Left renal pelvis (tissue), 4 donors: ENCODE measurements at regions not wholly inside any gene's neighbourhood (a gene's known extent, or its start where the extent isn't known, plus 50 kb on each side); places are given as distances from the start of the nearest gene placed in this dataset.
A peak's percentile ranks its signal among the peaks of the same experiment; 100 is the strongest.
"Not testable (repeated sequence)": the region's sequence is repeated elsewhere in the genome, so short reads cannot be mapped to it uniquely, and the experiment has no call there.

Source experiments
- DNase-seq, 4 donors: peaks; one replicate each; pipeline ENCODE4 v3.0.0-alpha.2; 2013; ENCODE audit warnings: low read depth in 4 of 4, low spot score in 3 of 4

DNA sequence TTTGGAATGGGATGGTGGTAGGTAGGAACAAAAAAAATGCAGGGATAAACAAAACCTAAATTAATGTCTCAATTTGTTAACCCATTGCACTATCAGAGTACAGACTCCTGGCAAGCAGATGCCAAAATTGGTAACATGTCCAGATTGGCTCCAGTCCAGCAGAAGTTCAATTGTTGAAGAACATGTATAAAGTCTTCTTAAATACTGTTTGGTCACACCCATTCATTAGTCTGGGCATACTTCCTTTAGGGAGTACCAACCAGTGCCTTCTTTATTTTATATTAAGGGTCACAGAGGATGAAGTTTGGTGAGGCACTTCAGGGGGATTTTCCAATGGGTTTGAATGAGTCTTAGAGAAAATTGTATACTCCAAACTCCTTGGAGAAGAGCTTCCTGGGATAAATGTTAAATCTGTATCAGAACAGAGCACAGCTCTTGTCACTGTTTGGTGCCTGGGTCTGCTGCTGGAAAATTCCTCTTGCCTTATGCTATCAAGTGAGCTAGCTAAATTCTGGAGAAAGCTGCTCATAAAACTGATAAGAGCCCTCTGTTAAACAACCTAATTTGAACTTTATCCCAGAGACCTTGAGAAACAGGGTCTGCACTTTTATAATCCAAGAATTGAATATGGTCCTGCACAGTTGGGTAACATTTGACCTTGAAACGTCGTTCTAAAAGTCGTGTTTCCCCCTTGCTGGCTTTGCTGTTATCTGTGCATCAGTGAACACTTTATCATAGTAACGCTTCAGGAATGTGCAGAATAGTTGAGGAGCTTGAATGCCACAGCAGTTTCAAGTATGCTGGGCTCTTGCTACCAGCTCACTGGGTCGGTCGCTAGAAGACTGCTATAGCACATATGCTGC lies 334.1 kb upstream of the CITED2 start:
- DNase-seq, result peak in 3 of 4 donors; percentile 26 to 60 (median 59)

DNA sequence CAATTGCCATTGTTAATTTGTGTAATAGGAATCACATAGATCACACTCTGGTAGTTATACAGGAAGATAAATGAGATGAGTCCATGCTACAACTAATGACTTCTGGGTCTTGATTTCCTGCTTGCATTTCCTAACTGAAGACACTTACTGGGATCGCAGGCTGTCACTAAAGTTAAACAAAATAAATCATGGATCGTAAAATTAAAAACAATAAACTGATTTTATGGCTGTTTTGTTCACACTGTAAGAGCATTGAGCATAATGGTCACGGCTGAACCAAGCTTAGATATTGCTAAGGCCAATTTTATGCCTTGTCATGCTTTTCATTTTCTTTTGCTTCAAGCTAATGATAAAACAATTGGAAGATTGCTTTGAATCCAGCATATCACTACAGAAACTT lies 332.5 kb upstream of the CITED2 start:
- no peak for DNase-seq

DNA sequence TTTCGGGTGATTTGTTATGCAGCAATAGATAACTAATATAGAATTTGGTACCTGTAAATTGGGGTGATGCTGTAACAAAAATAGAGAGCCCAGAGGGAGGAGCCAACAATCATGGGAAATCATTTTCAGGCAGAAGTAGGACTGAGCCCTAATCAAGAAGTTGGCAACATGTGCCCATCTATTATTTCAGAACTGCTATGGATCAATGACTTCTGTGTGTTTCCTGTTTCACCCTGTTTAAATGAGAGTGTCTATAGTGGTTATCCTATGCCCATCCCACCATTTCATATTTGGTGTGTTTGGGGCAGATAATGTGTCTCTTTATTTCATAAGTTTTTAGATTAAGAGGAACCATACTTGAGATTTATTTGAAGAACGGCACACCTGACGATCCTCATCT lies 330.8 kb upstream of the CITED2 start:
- no peak for DNase-seq

DNA sequence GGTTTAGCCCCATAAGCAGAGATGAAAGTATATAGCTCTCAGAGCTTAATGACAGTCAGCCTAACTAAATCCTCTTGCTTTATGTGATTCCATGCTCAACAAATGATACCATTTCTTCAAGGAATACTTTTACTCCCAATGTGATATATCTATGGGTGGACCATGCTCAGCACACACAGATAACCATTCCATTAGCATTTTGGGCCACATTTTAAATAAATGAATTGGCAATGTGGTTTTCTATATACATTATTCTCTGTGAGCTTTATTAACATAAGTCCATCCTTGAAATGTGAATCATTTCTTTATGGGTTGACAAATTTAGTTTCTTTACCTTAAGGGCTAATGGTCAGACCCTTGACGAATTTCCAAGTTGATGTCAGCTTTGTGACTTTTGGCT lies 329.3 kb upstream of the CITED2 start:
- no peak for DNase-seq

DNA sequence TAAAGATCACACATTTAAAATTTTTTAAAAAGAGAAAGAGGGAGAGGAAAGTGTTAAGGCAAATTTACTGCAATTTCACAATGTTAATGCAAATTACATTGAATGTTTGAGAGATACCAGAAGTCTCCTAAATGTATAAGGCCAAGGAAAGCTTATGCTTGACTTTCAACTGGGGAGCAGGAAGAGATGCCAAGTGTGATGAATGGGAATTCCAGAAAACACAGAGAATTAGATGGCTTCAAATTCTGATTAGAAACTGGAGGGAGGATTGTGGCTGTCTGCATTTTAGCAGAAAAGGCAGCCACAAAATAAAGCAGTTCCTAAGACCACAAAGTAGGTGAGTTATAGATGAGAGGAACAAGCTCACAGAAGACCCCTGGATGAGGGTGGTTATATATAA lies 328.3 kb upstream of the CITED2 start:
- no peak for DNase-seq

DNA sequence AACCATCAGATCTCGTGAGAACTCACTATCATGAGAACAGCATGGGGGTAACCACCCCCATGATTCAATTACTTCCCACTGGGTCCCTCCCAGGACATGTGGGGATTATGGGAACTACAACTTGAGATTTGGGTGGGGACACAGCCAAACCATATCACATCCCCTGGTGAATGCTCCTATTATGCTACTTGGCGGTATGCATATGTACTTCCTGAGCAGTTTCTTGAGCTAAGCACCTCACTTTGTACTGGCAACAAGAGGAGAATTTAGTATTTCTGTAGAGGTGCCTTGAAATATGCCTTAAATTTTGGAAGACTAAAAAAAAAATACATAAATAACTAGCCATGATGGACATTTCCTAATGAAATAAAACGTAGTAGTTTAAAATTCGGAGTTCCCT lies 327.2 kb upstream of the CITED2 start:
- no peak for DNase-seq

DNA sequence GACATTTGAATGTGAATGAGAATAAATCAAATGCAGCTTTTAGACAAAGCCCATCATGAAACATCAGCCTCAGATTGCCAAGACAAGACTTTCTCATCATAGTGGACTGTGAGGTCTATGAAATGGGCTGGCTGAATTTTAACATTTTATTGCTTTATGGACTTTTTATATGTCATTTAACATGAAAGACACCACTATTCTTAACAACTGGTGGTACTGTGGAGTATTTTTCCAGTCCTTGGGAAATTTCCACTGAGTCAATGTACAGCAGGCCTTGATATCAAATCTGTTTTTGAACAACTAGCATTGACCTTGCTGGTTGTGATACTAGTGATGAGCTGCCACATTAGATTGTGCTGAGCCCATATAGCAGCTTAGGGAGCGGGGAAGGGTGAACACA lies 326.6 kb upstream of the CITED2 start:
- DNase-seq, result no peak

DNA sequence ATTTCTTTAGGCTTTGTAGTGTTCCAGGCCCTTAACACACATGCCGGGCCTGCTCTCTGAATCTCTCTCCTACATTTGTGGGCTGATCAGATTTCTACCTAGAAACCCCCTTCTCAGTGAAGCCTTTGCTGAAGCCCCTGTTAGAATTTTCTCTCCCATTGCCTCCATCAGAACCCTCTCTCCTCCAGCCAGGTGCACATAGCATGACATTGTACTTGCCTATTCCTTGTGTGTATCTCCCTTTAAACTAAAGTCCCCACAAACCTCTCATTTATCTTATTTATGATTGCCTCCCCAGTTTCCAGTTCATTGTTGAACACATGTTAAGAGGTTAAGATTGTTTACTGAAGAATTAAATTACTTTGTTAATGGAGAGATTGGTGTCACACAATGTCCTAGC lies 325.5 kb upstream of the CITED2 start:
- DNase-seq, result peak in 1 of 4 donors; percentile 30

DNA sequence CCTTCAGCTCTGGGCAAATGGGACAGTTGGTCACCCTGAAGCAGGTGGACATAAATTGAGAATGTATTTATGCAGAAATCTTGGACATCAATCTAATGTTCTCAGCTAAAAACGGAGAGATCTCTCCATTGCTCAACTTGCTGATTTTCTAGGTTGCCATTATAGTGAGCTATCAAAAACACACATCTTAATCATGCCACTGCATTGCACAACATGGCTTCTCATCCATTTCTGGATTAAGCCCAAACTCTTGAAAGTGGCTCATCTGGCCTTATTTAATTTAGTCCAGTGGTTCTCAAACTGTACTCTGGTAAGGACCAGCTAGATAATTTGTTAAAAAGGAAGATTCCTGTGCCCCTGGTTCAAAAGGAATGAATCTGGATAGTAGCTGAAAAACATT lies 324.9 kb upstream of the CITED2 start:
- no peak for DNase-seq

DNA sequence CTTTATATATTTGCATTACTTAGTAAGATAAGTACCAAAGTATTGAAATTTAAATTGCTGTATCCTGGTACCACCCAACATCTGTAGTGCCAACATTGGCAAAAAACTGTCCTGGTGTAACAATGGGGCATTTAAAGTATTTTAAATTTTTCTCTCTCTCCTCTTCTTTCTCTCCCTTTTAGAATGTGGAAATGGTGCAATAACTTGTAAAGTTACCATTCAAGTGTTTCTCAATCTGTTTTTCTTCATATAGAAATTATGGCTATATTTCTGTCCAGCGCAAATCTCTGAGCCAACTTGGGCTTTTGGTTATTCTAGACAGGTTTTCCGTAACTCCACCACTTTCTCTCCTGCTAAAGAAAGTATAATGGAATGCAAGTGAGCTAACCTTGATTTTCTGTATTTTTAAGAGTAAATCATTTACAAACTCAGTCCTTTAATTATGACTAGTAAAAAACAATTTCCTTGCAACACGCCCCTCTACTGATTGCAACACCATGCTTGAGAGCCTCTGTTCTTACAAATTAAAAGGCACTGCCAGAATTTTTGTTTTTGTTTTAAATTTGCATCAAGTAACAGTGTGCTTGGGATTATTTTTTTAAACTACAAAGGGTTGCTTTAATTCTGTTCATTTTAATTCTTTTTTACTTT lies 324.2 kb upstream of the CITED2 start:
- no peak for DNase-seq

DNA sequence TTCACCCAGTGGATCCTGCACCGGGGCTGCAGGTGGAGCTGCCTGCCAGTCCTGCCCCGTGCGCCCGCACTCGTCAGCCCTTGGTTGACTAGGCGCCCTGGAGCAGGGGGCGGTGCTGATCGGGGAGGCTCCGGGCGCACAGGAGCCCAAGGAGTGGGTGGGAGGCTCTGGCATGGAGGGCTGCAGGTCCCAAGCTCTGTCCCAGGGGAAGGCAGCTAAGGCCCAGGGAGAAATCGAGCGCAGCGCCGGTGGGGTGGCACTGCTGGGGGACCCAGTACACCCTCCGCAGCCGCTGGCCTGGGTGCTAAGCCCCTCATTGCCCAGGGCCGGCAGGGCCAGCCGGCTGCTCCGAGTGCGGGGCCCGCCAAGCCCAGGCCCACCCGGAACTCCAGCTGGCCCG lies 323.4 kb upstream of the CITED2 start:
- not testable (repeated sequence) for DNase-seq

DNA sequence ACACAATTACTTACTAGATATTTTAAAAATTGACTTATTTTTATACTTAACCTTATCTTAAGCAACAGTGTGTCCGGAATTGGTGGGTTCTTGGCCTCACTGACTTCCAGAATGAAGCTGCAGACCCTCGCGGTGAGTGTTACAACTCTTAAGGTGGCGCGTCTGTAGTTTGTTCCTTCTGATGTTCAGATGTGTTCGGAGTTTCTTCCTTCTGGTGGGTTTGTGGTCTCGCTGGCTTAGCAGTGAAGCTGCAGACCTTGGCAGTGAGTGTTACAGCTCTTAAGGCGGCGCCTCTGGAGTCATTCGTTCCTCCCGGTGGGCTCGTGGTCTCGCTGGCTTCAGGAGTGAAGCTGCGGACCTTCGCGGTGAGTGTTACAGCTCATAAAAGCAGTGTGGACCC lies 322.5 kb upstream of the CITED2 start:
- not testable (repeated sequence) for DNase-seq

DNA sequence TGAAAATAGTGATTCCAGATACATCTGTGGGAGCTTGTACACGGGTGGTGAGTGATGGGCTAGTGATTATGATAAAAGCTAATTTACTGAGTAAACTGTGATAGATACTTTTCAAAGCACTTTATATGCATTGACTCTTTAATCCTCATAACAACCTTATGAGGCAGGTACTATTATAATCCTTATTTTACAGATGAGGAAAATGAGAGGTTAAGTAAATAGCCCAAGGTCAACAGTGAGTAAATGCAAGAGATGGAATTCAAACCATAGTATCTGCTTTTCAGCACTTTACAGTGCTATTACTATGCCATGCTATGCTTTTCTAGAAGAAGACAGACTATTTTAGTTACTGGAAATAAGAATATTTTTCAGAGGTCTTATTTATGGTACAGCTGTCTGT lies 320.9 kb upstream of the CITED2 start:
- no peak for DNase-seq

DNA sequence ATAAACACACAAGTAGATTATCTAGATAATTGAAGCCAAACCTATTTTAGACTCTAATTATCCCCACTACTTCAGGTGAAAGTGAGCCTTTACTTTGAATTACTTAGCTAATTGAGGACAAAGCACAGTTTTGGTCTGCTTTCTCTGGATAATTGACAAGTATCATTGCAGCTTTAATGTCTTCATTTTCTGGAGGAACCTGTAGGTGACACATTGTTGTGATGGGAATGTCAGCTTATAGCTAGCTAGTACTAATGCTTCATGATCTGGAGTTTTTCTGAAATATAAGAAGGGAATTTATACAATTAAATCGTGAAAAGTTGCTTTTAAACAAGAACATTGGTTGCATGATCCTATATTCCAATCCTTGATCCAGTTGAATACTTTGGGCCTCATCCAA lies 319.3 kb upstream of the CITED2 start:
- DNase-seq, result no peak

DNA sequence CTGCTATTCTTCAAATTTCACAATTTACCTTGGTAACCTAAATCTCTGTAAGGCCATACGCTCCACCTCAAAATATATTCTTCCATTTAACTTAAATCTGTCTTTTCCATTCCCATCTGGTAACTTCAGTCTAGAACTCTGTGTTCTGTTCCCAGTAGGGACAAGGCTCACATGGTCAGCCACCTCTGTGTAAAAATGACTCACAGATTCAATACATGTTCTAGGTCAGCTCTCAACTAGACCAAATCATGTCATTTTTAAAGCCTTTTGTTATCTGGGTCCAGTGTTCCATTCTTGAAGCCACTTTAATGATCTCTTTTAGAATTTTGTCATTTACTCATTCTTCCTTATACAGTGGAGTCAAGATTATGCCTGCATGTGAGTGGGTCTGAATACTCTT lies 315.6 kb upstream of the CITED2 start:
- no peak for DNase-seq

DNA sequence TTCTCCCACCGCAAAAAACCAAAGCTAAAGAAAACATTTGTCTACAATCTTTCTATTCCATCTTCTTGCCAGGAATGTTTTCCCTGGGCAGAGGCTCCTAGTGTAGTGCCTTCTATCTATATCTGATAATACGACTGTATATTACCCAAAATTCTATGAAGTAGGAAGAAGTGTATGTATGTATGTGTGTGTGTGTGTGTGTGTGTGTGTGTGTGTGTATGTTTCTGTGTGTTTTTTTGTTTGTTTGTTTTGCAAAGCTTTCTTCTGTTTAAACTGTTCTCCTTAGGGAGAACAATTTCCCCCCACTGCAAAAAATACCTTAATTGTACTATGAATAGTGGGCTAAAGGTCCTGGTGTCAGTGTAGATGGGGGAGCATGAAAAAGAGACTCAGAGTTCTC lies 312.6 kb upstream of the CITED2 start:
- DNase-seq, result no peak

DNA sequence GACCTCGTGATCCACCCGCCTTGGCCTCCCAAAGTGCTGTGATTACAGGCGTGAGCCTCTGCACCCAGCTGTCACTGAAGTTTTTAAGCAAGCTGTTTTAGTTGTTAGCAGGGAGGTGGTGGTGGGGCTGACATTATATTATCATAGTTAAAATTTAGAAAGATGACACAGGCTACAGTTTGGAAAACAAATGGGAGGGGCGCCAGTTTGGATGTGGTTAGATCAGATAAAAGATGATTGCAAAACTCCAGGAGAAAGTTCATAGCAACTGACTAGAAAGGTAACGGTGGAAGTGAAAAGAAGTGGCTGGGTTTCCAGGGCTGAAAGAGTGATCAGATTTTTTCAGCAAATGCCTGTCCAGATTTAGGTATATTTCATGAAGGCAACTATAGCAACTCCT lies 311.9 kb upstream of the CITED2 start:
- DNase-seq, result no peak

DNA sequence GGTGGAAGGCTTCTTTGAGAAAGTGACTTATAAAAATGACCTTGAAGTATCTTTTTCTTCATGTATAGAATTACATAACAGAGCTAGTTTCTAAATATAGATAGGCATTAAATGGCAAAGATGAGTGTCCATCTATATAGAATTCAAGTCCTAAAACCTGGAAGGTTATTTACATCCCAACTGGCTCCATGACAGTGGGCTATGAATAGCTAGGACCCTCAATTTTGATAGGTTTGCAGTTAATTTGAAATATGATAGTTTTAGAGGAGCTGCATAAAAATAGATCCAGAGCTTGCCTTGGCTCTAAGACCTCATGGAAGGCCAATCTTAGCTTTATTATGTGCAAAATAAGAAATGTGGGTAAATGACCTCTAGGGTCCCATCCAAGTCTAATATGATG lies 310.6 kb upstream of the CITED2 start:
- DNase-seq, result no peak

DNA sequence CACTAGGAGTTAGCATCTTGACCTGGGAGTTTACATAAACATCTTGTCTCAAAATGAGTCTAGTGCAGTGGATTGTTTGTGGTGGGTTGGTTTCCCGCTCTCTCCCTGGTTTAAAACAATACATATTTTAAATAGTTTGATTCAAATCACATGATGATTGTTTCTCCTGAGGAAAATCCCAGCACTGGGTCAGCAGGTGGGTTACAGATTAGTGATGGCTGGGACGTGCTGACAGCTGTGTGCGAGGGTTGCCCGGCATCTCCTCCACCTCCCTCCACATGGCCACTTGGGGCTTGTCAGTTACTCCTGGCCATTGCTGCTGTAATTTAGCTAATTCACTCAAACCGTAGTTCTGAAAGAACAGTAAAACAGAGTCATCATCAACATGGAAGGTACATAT lies 306.4 kb upstream of the CITED2 start:
- DNase-seq, result no peak

DNA sequence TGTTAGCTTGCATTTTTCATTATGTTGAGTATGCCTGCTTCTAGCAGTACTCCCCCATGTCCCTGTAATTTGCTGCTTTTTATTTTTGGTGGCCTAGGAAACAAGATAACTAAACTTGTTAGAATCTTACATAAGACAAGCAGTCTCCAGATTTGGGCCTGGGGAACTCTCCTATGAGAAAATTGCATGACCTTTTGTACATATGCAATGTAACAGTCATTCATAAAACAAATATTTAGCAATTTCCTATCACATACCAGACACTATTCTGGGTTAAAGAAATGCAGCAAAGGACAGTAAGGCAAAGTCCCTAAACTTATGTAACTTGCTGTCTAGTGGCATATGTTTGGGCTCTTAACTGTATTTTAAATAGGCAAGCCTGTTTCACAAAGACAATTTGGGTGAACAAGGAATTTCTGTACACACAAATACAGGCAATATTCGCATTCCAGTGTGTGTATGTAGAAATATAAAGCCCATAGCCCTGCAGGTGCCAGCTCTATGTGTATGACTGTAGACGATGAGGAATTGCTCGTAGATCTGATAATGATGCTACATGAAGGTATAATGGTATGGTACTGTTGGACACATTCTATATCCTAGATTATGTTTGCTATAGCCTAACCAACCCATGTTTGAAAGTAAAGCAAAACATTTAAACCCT lies 305.2 kb upstream of the CITED2 start:
- DNase-seq, result no peak

DNA sequence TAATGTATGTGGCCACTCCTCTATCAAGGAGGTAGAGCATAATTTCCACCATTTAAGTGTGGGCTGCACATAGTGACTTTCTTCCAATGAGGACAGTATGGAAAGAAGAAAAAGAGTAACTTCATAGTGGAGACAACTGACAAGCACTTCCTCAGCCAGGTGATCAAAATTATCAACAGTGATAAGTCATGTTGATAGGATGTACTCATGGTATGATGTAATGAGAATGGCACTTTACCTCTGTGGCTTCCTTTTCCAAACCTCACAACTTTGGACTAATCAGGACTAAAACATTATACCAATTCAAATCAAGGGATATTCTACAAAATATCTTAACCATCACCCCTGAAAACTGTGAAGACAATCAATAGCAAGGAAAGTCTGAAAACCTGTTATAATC lies 302.3 kb upstream of the CITED2 start:
- DNase-seq, result no peak

DNA sequence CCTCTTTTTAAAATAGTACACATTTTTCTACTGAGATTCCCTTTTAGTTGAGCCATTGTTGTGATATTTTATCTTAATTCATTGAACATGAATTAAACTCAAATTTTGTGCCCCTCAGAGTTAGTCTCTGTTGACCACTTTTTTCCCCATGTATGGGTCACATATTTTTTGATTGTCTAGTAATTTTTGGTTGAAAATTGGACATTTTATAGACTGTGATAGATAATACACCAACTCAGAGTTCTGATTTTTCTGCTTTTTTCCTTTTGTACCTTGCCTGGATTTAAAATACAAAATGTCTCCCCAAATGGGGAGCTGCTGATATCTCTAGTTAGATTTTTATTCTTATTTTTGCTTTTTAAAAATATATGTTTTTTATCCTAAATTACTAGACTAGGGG lies 291.8 kb upstream of the CITED2 start:
- DNase-seq, result no peak
